ENCODE measurements at regions not wholly inside any gene's neighbourhood (a gene's known extent, or its start where the extent isn't known, plus 50 kb on each side); places are given as distances from the start of the nearest gene placed in this dataset.
A peak's percentile ranks its signal among the peaks of the same experiment; 100 is the strongest.

GRCh38 chr3:167892205-167892604, 156.7 kb downstream of the SERPINI1 start:
- no peak for DNase-seq

DNA sequence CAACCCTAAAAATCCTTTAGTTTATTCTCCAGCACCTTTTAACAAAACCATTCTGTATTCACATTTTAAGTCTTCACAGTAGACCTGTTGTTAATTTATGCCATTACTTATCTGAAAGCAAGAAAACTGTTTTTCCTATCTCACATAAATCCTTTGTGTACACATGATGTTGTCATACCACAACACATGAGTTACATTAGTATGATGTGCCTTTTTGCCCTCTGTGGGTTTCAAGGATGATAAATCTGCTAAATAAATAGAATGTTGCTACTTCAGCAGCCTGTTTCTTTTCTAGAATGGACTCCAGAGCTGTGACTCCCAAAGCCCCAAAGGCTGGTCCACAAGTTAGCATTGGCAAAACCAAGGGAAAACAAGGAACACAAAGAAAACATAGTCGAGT, 151.6 kb downstream of the SERPINI1 start:
- no peak for DNase-seq

DNA sequence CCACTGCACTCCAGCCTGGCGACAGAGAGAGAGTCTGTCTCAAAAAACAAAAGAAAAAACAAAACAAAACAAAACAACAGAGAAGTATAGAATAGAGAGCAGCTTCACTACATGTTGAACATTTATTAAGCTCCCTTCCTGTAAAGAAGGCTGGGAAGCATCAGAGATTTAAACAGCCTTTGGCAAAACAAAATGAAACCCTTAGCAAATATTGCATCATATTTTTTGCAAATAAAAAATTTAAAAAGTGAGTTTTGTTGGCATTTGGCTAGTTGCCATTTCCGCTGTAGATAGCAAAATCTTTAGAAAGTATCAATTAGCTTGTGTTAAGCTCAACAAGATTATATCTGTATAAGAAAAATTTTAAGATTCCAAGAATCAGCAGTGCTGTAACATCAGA, 151.2 kb downstream of the SERPINI1 start:
- DNase-seq, result no peak

DNA sequence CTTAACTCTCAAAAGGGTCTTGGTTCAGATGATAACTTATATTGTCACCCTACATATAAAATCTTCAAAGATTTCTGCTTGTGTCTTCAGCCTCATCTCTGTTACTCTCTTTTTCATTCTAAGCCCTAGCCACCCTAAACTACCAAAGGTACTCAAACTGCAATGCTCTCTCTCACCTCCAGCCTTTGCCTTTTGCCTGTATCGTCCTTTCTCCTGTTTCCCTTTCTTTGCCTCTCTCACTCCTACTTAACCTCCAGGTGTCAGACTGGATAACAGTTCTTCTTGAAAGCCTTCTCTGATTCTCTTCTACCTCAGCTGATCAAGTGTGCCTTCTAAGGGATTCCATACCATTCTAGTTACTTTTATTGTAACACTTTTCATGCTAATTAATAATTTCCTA, 149.8 kb downstream of the SERPINI1 start:
- DNase-seq, result no peak

- DNase-seq, result no peak
These were observed 149.0 kb downstream of the SERPINI1 start for GRCh38 chr3:167884481-167884880.

DNA sequence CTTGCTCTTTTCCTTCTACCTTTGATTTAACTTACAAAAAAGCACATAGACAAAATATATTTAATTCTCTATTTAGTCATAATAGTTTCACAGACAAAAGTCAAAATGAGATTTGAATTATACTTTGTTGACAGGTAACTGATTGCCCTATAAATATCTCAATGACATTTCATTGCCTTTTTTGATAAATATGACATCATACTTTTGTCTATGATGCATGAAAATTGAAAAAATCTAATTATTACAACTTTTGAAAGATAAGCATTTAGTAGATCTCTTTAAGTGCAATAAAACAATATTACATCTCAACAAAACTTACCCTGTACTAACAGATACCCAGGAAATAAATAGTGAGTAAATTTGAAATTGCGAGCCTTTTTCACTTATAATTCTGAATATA, 147.9 kb downstream of the SERPINI1 start:
- no peak for DNase-seq

DNA sequence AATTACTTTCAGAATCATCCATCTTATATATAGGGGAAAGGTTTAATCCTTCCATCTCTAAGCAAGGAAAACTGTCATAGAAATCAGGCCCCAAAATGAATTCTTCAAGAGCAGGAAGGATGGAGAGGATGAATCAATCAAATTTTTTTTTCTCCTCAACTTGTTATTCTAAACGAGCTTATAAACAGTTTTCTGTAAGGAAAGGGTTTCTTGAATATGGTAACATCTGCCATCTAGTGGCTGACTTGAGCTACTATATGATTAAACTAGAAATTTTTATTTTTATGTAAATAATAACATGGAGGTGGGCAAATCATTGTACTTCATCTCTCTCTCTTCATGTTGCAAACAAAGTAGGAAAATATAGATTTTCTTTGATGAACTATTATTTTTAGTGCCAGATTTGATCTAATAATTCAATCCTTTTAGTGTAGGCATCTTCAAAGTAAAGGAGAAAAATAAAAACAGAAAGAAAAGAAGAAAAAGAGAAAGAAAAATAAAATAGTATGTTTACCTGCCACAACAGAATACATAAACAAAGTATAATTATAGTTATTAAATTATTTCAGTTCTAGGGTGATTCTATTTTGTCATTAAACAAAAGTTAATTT, 146.6 kb downstream of the SERPINI1 start:
- peak in 1 of 2 experiments; percentile 68 for DNase-seq

DNA sequence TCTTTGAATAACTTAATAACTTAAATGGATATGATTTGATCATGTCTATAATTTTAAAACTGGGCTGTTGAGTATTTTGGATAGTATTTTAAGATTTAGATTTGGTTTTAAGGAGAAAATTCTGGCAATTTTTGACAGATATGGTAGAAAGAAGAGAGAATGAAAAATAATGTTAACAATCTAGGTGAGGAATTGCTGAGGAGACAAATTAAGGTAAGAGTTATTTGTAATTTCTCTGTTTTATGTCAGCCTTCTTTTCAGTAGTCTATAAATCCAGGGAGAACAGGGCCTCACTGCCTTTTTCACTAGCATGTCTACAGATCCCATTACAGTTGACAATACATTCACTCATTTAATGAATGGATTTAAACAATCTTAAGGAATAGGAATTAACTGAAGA, 144.7 kb downstream of the SERPINI1 start:
- DNase-seq, result no peak

- DNase-seq, result peak in 1 of 2 experiments; percentile 68
These were observed 141.2 kb downstream of the SERPINI1 start for GRCh38 chr3:167876620-167877281.
